Stimulated activated effector memory CD8-positive, alpha-beta T cell treated with anti-CD3 and anti-CD28 coated beads, Interleukin-12 subunit alpha, Interleukin-12 subunit beta, amount 100 ng/mL, for 72 hours (primary cell): ENCODE measurements at regions not wholly inside any gene's neighbourhood (a gene's known extent, or its start where the extent isn't known, plus 50 kb on each side); places are given as distances from the start of the nearest gene placed in this dataset.

Experiments
- ATAC-seq: fragments of 150-1000 bp; cut with Tn5 transposase; 2 replicates; pipeline ENCODE4 v1.10.0; 2021
- DNase-seq, 2 donors: peaks; one replicate each; pipeline ENCODE4 v3.0.0; 2021 to 2022; ENCODE audit warnings: low spot score in 2 of 2
- H3K27ac Mint-ChIP-seq: one replicate; pipeline ENCODE4 v1.8.0; 2022; ENCODE audit warnings: mild to moderate bottlenecking, mixed read lengths
- H3K36me3 Mint-ChIP-seq: one replicate; pipeline ENCODE4 v1.8.0; 2022; ENCODE audit warnings: mild to moderate bottlenecking, mixed read lengths
- H3K4me1 Mint-ChIP-seq: one replicate; pipeline ENCODE4 v1.8.0; 2022; ENCODE audit warnings: mixed read lengths
- H3K4me3 Mint-ChIP-seq: one replicate; pipeline ENCODE4 v1.8.0; 2022; ENCODE audit warnings: mild to moderate bottlenecking, mixed read lengths
- H3K9me3 Mint-ChIP-seq: one replicate; pipeline ENCODE4 v1.8.0; 2022; ENCODE audit warnings: mixed read lengths

DNA sequence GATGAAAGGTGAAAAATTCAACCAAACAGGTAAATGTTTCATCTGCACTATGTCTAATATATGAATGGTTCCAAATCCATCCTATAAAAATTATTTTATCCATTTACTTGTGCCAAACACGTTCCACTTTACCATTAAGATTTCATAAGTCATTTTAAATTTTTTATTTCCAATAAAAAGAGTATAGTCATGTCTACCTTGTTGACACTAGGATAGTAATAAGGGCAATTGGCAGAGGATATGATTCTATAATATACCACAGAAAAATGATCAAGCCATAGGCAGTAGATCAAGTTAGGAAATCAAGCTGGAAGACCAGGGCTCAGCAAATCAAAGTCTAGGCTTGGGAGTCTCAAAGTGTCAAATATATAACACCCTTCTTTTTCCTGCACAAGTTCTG, 384.3 kb downstream of the METTL4 start:
- Mint-ChIP-seq H3K9me3 (no peaks in the 10 kb centered on the region), H3K27ac (no peak overlapping the region), H3K4me1 (no peaks in the 10 kb centered on the region), H3K4me3 (no peak overlapping the region), H3K36me3 (no peaks in the 10 kb centered on the region)
- no peak for ATAC-seq
- DNase-seq = no peak

DNA sequence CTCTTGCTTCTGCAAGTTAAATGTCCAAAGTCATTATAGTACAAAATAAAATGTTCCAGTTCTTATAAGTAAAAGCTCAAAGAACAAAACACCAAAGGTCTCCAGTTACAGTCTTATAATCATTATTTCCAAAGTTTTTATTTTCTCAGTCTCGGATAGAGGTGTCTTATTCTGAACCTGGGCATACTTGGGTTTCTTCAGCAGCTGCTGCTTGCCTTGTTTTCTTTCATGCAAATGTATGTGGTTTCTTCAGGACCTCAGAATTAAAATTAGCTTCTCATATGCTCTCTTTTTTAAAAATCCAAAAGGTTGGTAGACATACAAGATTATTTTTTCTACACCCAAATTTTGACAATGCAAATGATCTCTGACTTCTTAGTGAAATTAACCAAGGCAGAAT, 383.0 kb downstream of the METTL4 start:
- Mint-ChIP-seq H3K4me3 (no peak overlapping the region), H3K27ac (no peak overlapping the region)
- no peak for DNase-seq

DNA sequence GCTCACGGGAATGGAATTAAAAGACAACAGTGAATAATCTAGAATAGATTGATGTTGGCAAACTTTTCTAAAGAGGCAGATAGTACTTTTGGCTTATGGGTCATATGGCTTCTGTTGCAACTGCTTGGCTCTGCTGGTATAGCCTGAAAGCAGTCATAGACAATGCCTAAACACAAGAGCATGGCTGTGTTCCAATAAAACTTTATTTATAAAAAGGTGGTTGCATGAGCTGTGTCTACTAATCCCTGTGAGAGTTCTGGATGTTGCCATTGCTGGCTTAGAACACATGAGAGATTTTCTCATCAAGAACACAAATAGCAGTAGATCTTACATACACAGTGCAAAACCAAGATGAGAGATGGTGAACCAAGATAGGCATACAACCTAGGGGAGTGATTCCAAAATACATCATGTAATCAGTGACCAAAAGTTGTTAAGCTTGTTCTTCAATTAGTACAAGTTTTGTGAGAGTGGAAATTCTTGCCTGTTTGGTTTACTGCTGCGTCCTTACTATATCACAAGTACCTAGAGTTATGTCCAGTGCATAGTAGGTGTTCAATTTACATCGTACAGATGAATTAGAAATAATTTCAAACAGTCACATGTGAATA, 380.0 kb downstream of the METTL4 start:
- H3K36me3 Mint-ChIP-seq = no peaks in the 10 kb centered on the region
- peaks cover 4% of the 10 kb centered on the region for H3K9me3 Mint-ChIP-seq
- ATAC-seq (no peak), DNase-seq (no peak)
- H3K4me1 Mint-ChIP-seq = no peaks in the 10 kb centered on the region
- no peak overlapping the region for H3K27ac Mint-ChIP-seq
- no peak overlapping the region for H3K4me3 Mint-ChIP-seq

More for the DNA sequence above, 383.0 kb downstream of the METTL4 start:
- H3K9me3 Mint-ChIP-seq = no peaks in the 10 kb centered on the region
- H3K36me3 Mint-ChIP-seq = no peaks in the 10 kb centered on the region
- no peak for ATAC-seq
- no peaks in the 10 kb centered on the region for H3K4me1 Mint-ChIP-seq

DNA sequence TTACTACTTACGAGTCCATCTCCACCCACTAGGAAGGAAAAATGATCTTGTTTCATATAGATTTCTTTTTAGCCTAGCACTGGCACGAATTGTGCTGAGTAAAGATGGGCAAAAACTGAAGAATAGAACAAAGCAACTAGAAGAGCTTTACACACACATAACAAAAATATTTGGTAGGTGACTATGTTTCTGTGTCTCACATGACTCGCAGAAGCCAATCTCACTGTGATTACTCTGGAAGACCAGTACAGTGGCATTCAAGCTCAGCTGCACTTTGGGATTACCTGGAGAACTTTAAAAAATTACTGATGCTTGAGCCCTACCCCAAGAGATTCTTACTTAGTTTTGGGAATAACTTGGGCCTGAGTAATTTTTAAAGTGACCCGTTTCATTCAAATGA, 378.7 kb downstream of the METTL4 start:
- Mint-ChIP-seq H3K4me1 (no peaks in the 10 kb centered on the region), H3K36me3 (no peaks in the 10 kb centered on the region), H3K9me3 (peaks cover 4% of the 10 kb centered on the region), H3K4me3 (no peak overlapping the region), H3K27ac (no peak overlapping the region)
- DNase-seq (no peak), ATAC-seq (no peak)

GRCh38 chr18:2197946-2198345, 373.4 kb downstream of the METTL4 start:
- Mint-ChIP-seq H3K27ac (no peak overlapping the region), H3K9me3 (peaks cover 7% of the 10 kb centered on the region), H3K36me3 (no peaks in the 10 kb centered on the region), H3K4me1 (no peaks in the 10 kb centered on the region), H3K4me3 (no peak overlapping the region)
- ATAC-seq = no peak
- DNase-seq = no peak

GRCh38 chr18:2199060-2199459, 372.2 kb downstream of the METTL4 start:
- DNase-seq (no peak), ATAC-seq (no peak)
- Mint-ChIP-seq H3K4me1 (no peaks in the 10 kb centered on the region), H3K27ac (no peak overlapping the region), H3K4me3 (no peak overlapping the region), H3K36me3 (no peaks in the 10 kb centered on the region), H3K9me3 (peaks cover 5% of the 10 kb centered on the region)

DNA sequence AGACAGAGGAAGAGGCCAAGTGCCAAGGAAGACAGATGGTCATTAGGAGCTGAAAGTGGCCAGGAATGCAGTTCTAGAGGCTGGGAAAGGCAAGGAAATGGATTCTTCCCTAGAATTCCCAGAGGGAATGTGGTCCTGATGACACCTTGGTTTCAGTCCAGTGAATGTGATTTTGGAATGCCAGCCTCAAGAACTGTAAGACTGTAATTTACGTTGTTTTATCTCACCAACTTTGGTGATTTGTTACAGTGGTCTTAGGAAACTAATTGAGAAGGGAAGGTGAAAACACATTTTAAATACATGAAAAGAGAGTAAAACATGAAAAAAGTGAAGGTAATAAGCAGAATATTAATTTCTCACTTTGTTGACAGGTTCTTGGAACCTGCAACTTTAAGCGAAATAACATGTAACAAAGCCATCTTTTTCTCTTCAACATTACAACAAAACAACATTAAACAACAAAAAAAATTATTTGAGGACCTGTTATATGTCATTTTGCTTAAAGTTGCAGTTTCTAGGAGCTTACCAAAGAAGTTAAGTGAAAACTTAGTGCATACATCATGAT, 370.2 kb downstream of the METTL4 start:
- Mint-ChIP-seq H3K36me3 (no peaks in the 10 kb centered on the region), H3K4me1 (no peaks in the 10 kb centered on the region), H3K4me3 (no peak overlapping the region), H3K27ac (no peak overlapping the region), H3K9me3 (peaks cover 6% of the 10 kb centered on the region)
- ATAC-seq (no peak), DNase-seq (no peak)

- Mint-ChIP-seq H3K9me3 (peaks cover 6% of the 10 kb centered on the region), H3K4me1 (no peaks in the 10 kb centered on the region), H3K36me3 (no peaks in the 10 kb centered on the region), H3K27ac (no peak overlapping the region), H3K4me3 (no peak overlapping the region)
- DNase-seq (no peak), ATAC-seq (no peak)
These were observed 366.6 kb downstream of the METTL4 start for GRCh38 chr18:2204736-2205135.

DNA sequence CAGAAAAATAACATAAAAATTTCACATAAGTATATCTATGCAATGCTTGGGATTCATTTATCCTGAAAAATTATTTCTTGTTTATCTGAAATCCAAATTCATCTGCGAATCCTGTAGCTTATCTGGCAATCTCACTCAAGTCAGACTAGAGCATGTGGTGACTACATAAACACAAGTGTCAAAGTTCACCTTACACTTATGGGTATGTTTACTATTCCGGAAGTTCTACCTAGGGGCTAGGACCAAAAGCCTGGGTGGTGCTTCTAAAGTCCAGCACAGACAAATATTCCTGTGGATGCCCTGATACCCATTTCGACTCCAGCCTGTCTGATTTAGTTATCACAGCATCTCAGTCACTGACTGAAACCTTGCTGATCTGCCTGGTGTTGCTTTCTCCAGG, 364.0 kb downstream of the METTL4 start:
- Mint-ChIP-seq H3K27ac (no peak overlapping the region), H3K36me3 (no peaks in the 10 kb centered on the region)
- ATAC-seq = no peak

GRCh38 chr18:2212598-2213205, 358.6 kb downstream of the METTL4 start:
- Mint-ChIP-seq H3K27ac (no peak overlapping the region), H3K4me1 (no peaks in the 10 kb centered on the region), H3K4me3 (no peak overlapping the region), H3K36me3 (no peaks in the 10 kb centered on the region), H3K9me3 (peaks cover 6% of the 10 kb centered on the region)
- no peak for ATAC-seq
- no peak for DNase-seq

More for the DNA sequence above, 364.0 kb downstream of the METTL4 start:
- no peak for DNase-seq
- H3K4me3 Mint-ChIP-seq = no peak overlapping the region
- peaks cover 4% of the 10 kb centered on the region for H3K9me3 Mint-ChIP-seq
- H3K4me1 Mint-ChIP-seq = no peaks in the 10 kb centered on the region

DNA sequence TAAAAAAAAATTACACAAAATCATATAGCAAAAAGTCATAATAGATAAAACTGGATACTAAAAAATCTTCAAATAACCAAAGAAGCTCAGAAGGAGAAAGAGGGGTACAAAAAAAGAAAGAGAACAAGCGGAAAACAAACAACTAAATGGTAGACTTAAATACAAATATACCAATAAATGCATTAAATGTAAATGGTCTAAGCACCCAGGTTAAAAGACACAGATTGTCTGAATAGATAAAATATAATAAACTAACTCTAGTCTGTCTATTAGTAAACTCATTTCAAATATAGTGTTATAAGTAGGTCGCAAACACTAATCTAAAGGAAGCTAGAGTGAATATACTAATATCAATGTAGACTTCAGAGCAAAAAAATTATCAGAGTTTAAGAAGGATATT, 357.4 kb downstream of the METTL4 start:
- H3K36me3 Mint-ChIP-seq = no peaks in the 10 kb centered on the region
- ATAC-seq (no peak), DNase-seq (no peak)
- H3K4me1 Mint-ChIP-seq = no peaks in the 10 kb centered on the region
- peaks cover 6% of the 10 kb centered on the region for H3K9me3 Mint-ChIP-seq
- no peak overlapping the region for H3K27ac Mint-ChIP-seq
- H3K4me3 Mint-ChIP-seq = no peak overlapping the region

DNA sequence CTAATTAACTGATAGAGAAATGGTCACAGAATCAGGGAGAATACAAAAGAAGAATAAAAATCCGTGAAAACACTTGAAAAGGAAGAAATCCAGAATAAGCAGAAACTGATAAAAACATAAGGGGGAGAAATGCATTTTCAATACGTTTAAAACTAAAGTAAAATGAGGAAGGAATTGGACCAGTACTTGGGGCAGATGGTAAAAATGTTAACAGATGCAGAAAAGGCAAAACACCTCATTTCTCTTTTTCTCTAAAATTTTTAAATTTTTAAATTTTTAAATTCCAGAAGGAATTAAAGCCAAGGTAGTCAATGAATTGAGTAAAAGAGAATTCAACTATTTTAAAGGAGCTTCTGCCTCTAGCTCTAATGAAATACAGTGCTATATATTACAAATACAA, 353.9 kb downstream of the METTL4 start:
- H3K36me3 Mint-ChIP-seq = no peaks in the 10 kb centered on the region
- peaks cover 6% of the 10 kb centered on the region for H3K9me3 Mint-ChIP-seq
- no peak for DNase-seq
- no peaks in the 10 kb centered on the region for H3K4me1 Mint-ChIP-seq
- no peak for ATAC-seq
- H3K4me3 Mint-ChIP-seq = no peak overlapping the region
- H3K27ac Mint-ChIP-seq = no peak overlapping the region

GRCh38 chr18:2218101-2218500, 353.2 kb downstream of the METTL4 start:
- H3K4me1 Mint-ChIP-seq = no peaks in the 10 kb centered on the region
- DNase-seq (no peak), ATAC-seq (no peak)
- no peaks in the 10 kb centered on the region for H3K36me3 Mint-ChIP-seq
- no peak overlapping the region for H3K27ac Mint-ChIP-seq
- peaks cover 4% of the 10 kb centered on the region for H3K9me3 Mint-ChIP-seq
- H3K4me3 Mint-ChIP-seq = no peak overlapping the region

- Mint-ChIP-seq H3K36me3 (no peaks in the 10 kb centered on the region), H3K27ac (no peak overlapping the region), H3K4me1 (no peaks in the 10 kb centered on the region), H3K4me3 (no peak overlapping the region), H3K9me3 (no peaks in the 10 kb centered on the region)
- no peak for DNase-seq
- ATAC-seq = no peak
These were observed 351.6 kb downstream of the METTL4 start for GRCh38 chr18:2219706-2220105.

DNA sequence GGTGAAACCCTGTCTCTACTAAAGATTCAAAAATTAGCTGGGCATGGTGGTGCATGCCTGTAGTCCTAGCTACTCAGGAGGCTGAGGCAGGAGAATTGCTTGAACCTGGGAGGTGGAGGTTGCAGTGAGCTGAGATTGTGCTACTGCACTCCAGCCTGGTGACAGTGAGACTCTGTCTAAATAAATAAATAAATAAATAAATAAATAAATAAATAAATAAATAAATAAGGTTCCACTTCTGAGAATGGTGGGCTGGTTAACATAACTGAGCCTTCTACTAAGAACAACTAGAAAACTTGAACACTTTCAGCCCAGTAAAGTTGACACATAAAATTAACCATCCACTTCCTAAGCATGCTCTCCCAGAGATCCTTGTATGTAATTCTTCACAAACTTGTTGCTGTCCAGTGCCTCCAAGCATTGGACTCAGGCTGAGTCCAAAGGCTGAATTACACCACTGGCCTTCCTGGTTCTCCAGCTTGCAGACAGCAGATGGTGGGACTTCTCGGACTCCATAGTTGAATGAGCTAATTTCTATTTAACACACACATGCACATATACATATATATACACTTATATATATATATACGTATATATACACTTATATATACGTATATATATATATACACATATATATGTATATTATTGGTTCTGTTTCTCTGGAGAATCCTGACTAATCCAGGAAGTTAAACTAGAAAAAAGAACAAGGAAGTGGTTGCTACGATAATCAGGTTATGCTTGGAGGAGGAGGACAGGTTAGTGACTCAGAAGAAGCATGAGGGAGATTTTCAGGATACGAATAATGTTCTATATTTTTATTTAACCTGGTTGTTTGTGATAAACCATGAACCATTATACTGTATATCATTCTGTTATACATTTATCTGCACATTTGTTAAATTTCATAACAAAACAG, 348.8 kb downstream of the METTL4 start:
- no peak overlapping the region for H3K4me3 Mint-ChIP-seq
- no peak overlapping the region for H3K27ac Mint-ChIP-seq
- DNase-seq = no peak
- no peaks in the 10 kb centered on the region for H3K9me3 Mint-ChIP-seq
- H3K36me3 Mint-ChIP-seq = no peaks in the 10 kb centered on the region
- no peaks in the 10 kb centered on the region for H3K4me1 Mint-ChIP-seq
- no peak for ATAC-seq
